GM21381 (cell line): ENCODE measurements at regions not wholly inside any gene's neighbourhood (a gene's known extent, or its start where the extent isn't known, plus 50 kb on each side); places are given as distances from the start of the nearest gene placed in this dataset.

Source experiments
- ATAC-seq: cut with Tn5 transposase; IDR thresholded peaks from one replicate; pipeline ENCODE4 v1.9.1; 2021; ENCODE audit warnings: mild to moderate bottlenecking, moderate library complexity; ENCODE audit not compliant: unreplicated experiment

GRCh38 chr2:236317938-236318396, 53.8 kb upstream of the ASB18 start:
- ATAC-seq, result no peak

- ATAC-seq, result no peak
Observed at GRCh38 chr2:236318401-236318800, 54.2 kb upstream of the ASB18 start.

GRCh38 chr2:236319036-236319435, 54.8 kb upstream of the ASB18 start:
- ATAC-seq, result no peak

- no peak for ATAC-seq
Observed at GRCh38 chr2:236321415-236321814, 57.2 kb upstream of the ASB18 start.

GRCh38 chr2:236333417-236334121, 69.4 kb upstream of the ASB18 start:
- no peak for ATAC-seq

GRCh38 chr2:236334122-236334876, 70.1 kb upstream of the ASB18 start:
- no peak for ATAC-seq

GRCh38 chr2:236335696-236336574, 71.7 kb upstream of the ASB18 start:
- no peak for ATAC-seq

- no peak for ATAC-seq
Observed at GRCh38 chr2:236336575-236337464, 72.6 kb upstream of the ASB18 start.

GRCh38 chr2:236337465-236338325, 73.5 kb upstream of the ASB18 start:
- ATAC-seq, result no peak

- ATAC-seq, result no peak
Observed at GRCh38 chr2:236338495-236339184, 74.4 kb upstream of the ASB18 start.

- no peak for ATAC-seq
Observed at GRCh38 chr2:236340251-236340650, 76.0 kb upstream of the ASB18 start.

GRCh38 chr2:236341067-236341466, 76.9 kb upstream of the ASB18 start:
- ATAC-seq, result no peak

GRCh38 chr2:236341721-236342120, 77.5 kb upstream of the ASB18 start:
- ATAC-seq, result no peak

- no peak for ATAC-seq
Observed at GRCh38 chr2:236342507-236342906, 78.3 kb upstream of the ASB18 start.

- no peak for ATAC-seq
Observed at GRCh38 chr2:236342951-236343350, 78.7 kb upstream of the ASB18 start.

GRCh38 chr2:236343400-236344161, 79.4 kb upstream of the ASB18 start:
- no peak for ATAC-seq

GRCh38 chr2:236344446-236344845, 80.2 kb upstream of the ASB18 start:
- no peak for ATAC-seq

GRCh38 chr2:236345081-236345714, 81.0 kb upstream of the ASB18 start:
- no peak for ATAC-seq
